Karpas-422 (cell line): ENCODE measurements at regions not wholly inside any gene's neighbourhood (a gene's known extent, or its start where the extent isn't known, plus 50 kb on each side); places are given as distances from the start of the nearest gene placed in this dataset.
A peak's percentile ranks its signal among the peaks of the same experiment; 100 is the strongest.
"Not testable (repeated sequence)": the region's sequence is repeated elsewhere in the genome, so short reads cannot be mapped to it uniquely, and the experiment has no call there.

ENCODE experiments used
- DNase-seq: peaks from one replicate; pipeline ENCODE4 v3.0.0-alpha.2; 2015
- H2AFZ ChIP-seq: fragments of 200-600 bp; sonication (generic); 2 replicates; pipeline ENCODE4 v1.6.1; 2014; ENCODE audit warnings: antibody characterized with exemption, low read length, mixed read lengths
- H3K27ac ChIP-seq: fragments of 200-600 bp; sonication (generic); 2 replicates; pipeline ENCODE4 v1.5.1; 2014; ENCODE audit warnings: mild to moderate bottlenecking, low read length, moderate library complexity
- H3K27me3 ChIP-seq: fragments of 200-600 bp; sonication (generic); 2 replicates; pipeline ENCODE4 v1.6.1; 2014; ENCODE audit warnings: low read length, mixed read lengths
- H3K36me3 ChIP-seq: fragments of 200-600 bp; sonication (generic); 2 replicates; pipeline ENCODE4 v1.6.1; 2014; ENCODE audit warnings: low read length, mixed read lengths; ENCODE audit not compliant: insufficient read depth
- H3K4me1 ChIP-seq: fragments of 200-600 bp; sonication (generic); 2 replicates; pipeline ENCODE4 v1.6.1; 2014; ENCODE audit warnings: mild to moderate bottlenecking, low read length, mixed read lengths
- H3K4me2 ChIP-seq: fragments of 200-600 bp; sonication (generic); 2 replicates; pipeline ENCODE4 v1.6.1; 2014; ENCODE audit warnings: low read length, low read depth, mild to moderate bottlenecking; ENCODE audit not compliant: poor library complexity, severe bottlenecking
- H3K4me3 ChIP-seq: fragments of 200-600 bp; sonication (generic); 2 replicates; pipeline ENCODE4 v1.5.1; 2014; ENCODE audit warnings: mild to moderate bottlenecking, antibody characterized with exemption, low read length, mixed read lengths
- H3K79me2 ChIP-seq: fragments of 200-600 bp; sonication (generic); 2 replicates; pipeline ENCODE4 v1.6.1; 2014; ENCODE audit warnings: mild to moderate bottlenecking, low read length, mixed read lengths
- H3K9ac ChIP-seq: fragments of 200-600 bp; sonication (generic); 2 replicates; pipeline ENCODE4 v1.6.0; 2014; ENCODE audit warnings: low read length
- H3K9me2 ChIP-seq: fragments of 200-600 bp; sonication (generic), shearing (Covaris generic); replicated peaks from 2 replicates; pipeline ENCODE4 v1.6.0; 2014; ENCODE audit warnings: mild to moderate bottlenecking, low read length, moderate library complexity; ENCODE audit not compliant: insufficient read depth
- H3K9me3 ChIP-seq: fragments of 300-700, 200-600 bp; sonication (generic); 2 replicates; pipeline ENCODE4 v1.6.1; 2014; ENCODE audit warnings: low read length, mixed read lengths
- H4K20me1 ChIP-seq: fragments of 200-600 bp; sonication (generic); 2 replicates; pipeline ENCODE4 v1.6.1; 2014; ENCODE audit warnings: mild to moderate bottlenecking, antibody characterized with exemption, low read length, low read depth; ENCODE audit not compliant: insufficient read depth

- H3K9ac ChIP-seq: no peak overlapping the region
- no peaks in the 10 kb centered on the region for H3K79me2 ChIP-seq
- no peak for DNase-seq
These were observed 120.7 kb upstream of the FAN1 start for GRCh38 chr15:30783019-30783418.

GRCh38 chr15:30788595-30788994 lies 115.1 kb upstream of the FAN1 start:
- H3K36me3 ChIP-seq: no peaks in the 10 kb centered on the region
- H3K9me2 ChIP-seq: no peaks in the 10 kb centered on the region
- H3K9ac ChIP-seq: no peak overlapping the region
- no peak overlapping the region for H3K4me2 ChIP-seq
- H3K4me3 ChIP-seq: no peak overlapping the region
- no peaks in the 10 kb centered on the region for H3K27me3 ChIP-seq
- no peaks in the 10 kb centered on the region for H3K9me3 ChIP-seq
- no peak for DNase-seq
- H3K4me1 ChIP-seq: no peaks in the 10 kb centered on the region
- no peak overlapping the region for H3K27ac ChIP-seq
- H2AFZ ChIP-seq: no peak overlapping the region
- H3K79me2 ChIP-seq: no peaks in the 10 kb centered on the region
- no peaks in the 10 kb centered on the region for H4K20me1 ChIP-seq

More at GRCh38 chr15:30783019-30783418, 120.7 kb upstream of the FAN1 start:
- Histone ChIP-seq H3K4me1 (no peaks in the 10 kb centered on the region), H4K20me1 (no peaks in the 10 kb centered on the region), H3K4me3 (no peak overlapping the region), H3K36me3 (no peaks in the 10 kb centered on the region), H3K9me3 (no peaks in the 10 kb centered on the region), H3K4me2 (no peak overlapping the region), H3K9me2 (no peaks in the 10 kb centered on the region), H3K27me3 (no peaks in the 10 kb centered on the region), H2AFZ (no peak overlapping the region), H3K27ac (no peak overlapping the region)

GRCh38 chr15:30791239-30792175 lies 112.2 kb upstream of the FAN1 start:
- H3K4me3 ChIP-seq: no peak overlapping the region
- no peak overlapping the region for H2AFZ ChIP-seq
- no peaks in the 10 kb centered on the region for H4K20me1 ChIP-seq
- H3K79me2 ChIP-seq: no peaks in the 10 kb centered on the region
- no peaks in the 10 kb centered on the region for H3K9me2 ChIP-seq
- no peak overlapping the region for H3K27ac ChIP-seq
- no peak overlapping the region for H3K9ac ChIP-seq
- no peaks in the 10 kb centered on the region for H3K4me1 ChIP-seq
- peak; percentile 61 for DNase-seq
- H3K4me2 ChIP-seq: no peak overlapping the region
- no peaks in the 10 kb centered on the region for H3K36me3 ChIP-seq
- H3K9me3 ChIP-seq: no peaks in the 10 kb centered on the region
- H3K27me3 ChIP-seq: no peaks in the 10 kb centered on the region

GRCh38 chr15:30792843-30793242 lies 110.9 kb upstream of the FAN1 start:
- H3K9me3 ChIP-seq, H3K9ac ChIP-seq, H3K4me2 ChIP-seq, H3K9me2 ChIP-seq, H3K4me3 ChIP-seq, H3K36me3 ChIP-seq, H3K4me1 ChIP-seq, H4K20me1 ChIP-seq, H3K27ac ChIP-seq, H2AFZ ChIP-seq, H3K27me3 ChIP-seq, DNase-seq, H3K79me2 ChIP-seq: not testable (repeated sequence)

- Histone ChIP-seq H3K9ac (no peak overlapping the region), H3K27ac (no peak overlapping the region), H3K27me3 (no peaks in the 10 kb centered on the region), H3K36me3 (no peaks in the 10 kb centered on the region), H3K4me2 (no peak overlapping the region), H3K79me2 (no peaks in the 10 kb centered on the region), H4K20me1 (no peaks in the 10 kb centered on the region), H3K4me3 (no peak overlapping the region), H2AFZ (no peak overlapping the region), H3K9me3 (no peaks in the 10 kb centered on the region), H3K4me1 (no peaks in the 10 kb centered on the region), H3K9me2 (no peaks in the 10 kb centered on the region)
- no peak for DNase-seq
These were observed 109.3 kb upstream of the FAN1 start for GRCh38 chr15:30794388-30794787.

GRCh38 chr15:30799565-30799964 lies 104.2 kb upstream of the FAN1 start:
- not testable (repeated sequence) for H3K36me3 ChIP-seq, H3K27me3 ChIP-seq, H3K4me2 ChIP-seq, H4K20me1 ChIP-seq, H3K9me3 ChIP-seq, H3K4me1 ChIP-seq, H2AFZ ChIP-seq, H3K79me2 ChIP-seq, H3K4me3 ChIP-seq, H3K9me2 ChIP-seq, H3K9ac ChIP-seq, H3K27ac ChIP-seq
- DNase-seq: peak; percentile 55

GRCh38 chr15:30801140-30801895 lies 102.4 kb upstream of the FAN1 start:
- H3K9ac ChIP-seq, H3K9me3 ChIP-seq, H3K27ac ChIP-seq, H3K79me2 ChIP-seq, H3K9me2 ChIP-seq, H3K4me1 ChIP-seq, H3K36me3 ChIP-seq, H4K20me1 ChIP-seq, H2AFZ ChIP-seq, H3K27me3 ChIP-seq, H3K4me3 ChIP-seq, H3K4me2 ChIP-seq: not testable (repeated sequence)
- DNase-seq: peak; percentile 50

- H3K27ac ChIP-seq, H4K20me1 ChIP-seq, H3K9me3 ChIP-seq, H3K79me2 ChIP-seq, H3K36me3 ChIP-seq, H3K9me2 ChIP-seq, H2AFZ ChIP-seq, DNase-seq, H3K9ac ChIP-seq, H3K4me1 ChIP-seq, H3K4me2 ChIP-seq, H3K27me3 ChIP-seq, H3K4me3 ChIP-seq: not testable (repeated sequence)
These were observed 101.7 kb upstream of the FAN1 start for GRCh38 chr15:30802001-30802400.
